Caco-2 (cell line): ENCODE measurements at regions not wholly inside any gene's neighbourhood (a gene's known extent, or its start where the extent isn't known, plus 50 kb on each side); places are given as distances from the start of the nearest gene placed in this dataset.

ENCODE experiments used
- BruUV-seq: library from RNA; stranded (reverse); fragments of 400-500 nt; replicated peaks from 2 replicates; lab custom pipeline; 2021; lab: Mats Ljungman, UMichigan
- CTCF ChIA-PET: fragments of 300-600 bp; sonication (Branson Sonifier 250); formaldehyde crosslinking; loops from one replicate; lab custom pipeline; 2022; ENCODE audit warnings: antibody characterized with exemption; lab: Charles Lee
- POLR2A ChIA-PET: fragments of 300-600 bp; sonication (Branson Sonifier 250); formaldehyde crosslinking; loops from one replicate; lab custom pipeline; 2022; ENCODE audit warnings: antibody characterized with exemption; lab: Charles Lee
- DNase-seq, 2 experiments: peaks; one replicate each; pipeline versions ENCODE4 v3.0.0 to v3.0.0-alpha.2; 2020 to 2022
- H3K27me3 ChIP-seq: replicated peaks from 2 replicates; pipeline ENCODE4 v1.6.0; 2011; ENCODE audit warnings: low read length; ENCODE audit not compliant: control insufficient read depth, insufficient read depth
- H3K36me3 ChIP-seq: 2 replicates; pipeline ENCODE4 v1.5.1; 2011; ENCODE audit warnings: low read length; ENCODE audit not compliant: control insufficient read depth, insufficient read depth
- H3K4me1 ChIP-seq: fragments of 250-450 bp; sonication (Bioruptor Pico); 2 replicates; pipeline ENCODE4 v1.5.1; 2020; ENCODE audit warnings: mild to moderate bottlenecking
- H3K4me3 ChIP-seq: 2 replicates; pipeline ENCODE4 v1.5.1; 2011; ENCODE audit warnings: low read depth, mild to moderate bottlenecking, control low read depth, low read length
- H3K9me3 ChIP-seq: fragments of 250-450 bp; sonication (Bioruptor Pico); 2 replicates; pipeline ENCODE4 v1.5.1; 2020; ENCODE audit warnings: mild to moderate bottlenecking, moderate library complexity
- H3K27ac Mint-ChIP-seq: one replicate; pipeline ENCODE4 v1.8.0; 2022; ENCODE audit warnings: mixed read lengths; ENCODE audit not compliant: unreplicated experiment
- H3K27me3 Mint-ChIP-seq: one replicate; pipeline ENCODE4 v1.8.0; 2022; ENCODE audit warnings: mixed read lengths; ENCODE audit not compliant: insufficient read depth, unreplicated experiment
- H3K36me3 Mint-ChIP-seq: one replicate; pipeline ENCODE4 v1.8.0; 2022; ENCODE audit warnings: mild to moderate bottlenecking, mixed read lengths; ENCODE audit not compliant: insufficient read depth, unreplicated experiment
- H3K4me1 Mint-ChIP-seq: one replicate; pipeline ENCODE4 v1.8.0; 2022; ENCODE audit warnings: low read depth, mixed read lengths; ENCODE audit not compliant: unreplicated experiment
- H3K4me3 Mint-ChIP-seq: one replicate; pipeline ENCODE4 v1.8.0; 2022; ENCODE audit warnings: mild to moderate bottlenecking, moderate library complexity, mixed read lengths; ENCODE audit not compliant: unreplicated experiment
- H3K9me3 Mint-ChIP-seq: one replicate; pipeline ENCODE4 v1.8.0; 2022; ENCODE audit warnings: mixed read lengths; ENCODE audit not compliant: unreplicated experiment
- CTCF ChIP-seq, 2 experiments: fragments of 200-600 bp in 1 of 2; IDR thresholded peaks; 1 replicate in 1 of 2; 2 replicates in 1 of 2; pipeline versions ENCODE4 v1.5.1 to v1.8.0; 2011 to 2022; ENCODE audit warnings: antibody characterized with exemption in 1 of 2, control low read depth in 1 of 2, inconsistent platforms in 1 of 2, low read depth in 1 of 2, low read length in 1 of 2, mild to moderate bottlenecking in 1 of 2, moderate library complexity in 1 of 2; ENCODE audit not compliant: insufficient read depth in 1 of 2, severe bottlenecking in 1 of 2, unreplicated experiment in 1 of 2
- intact Hi-C: fragments of 100-400 bp; cut with micrococcal nuclease; formaldehyde crosslinking; loops from one replicate; pipeline ENCODE4 v1.10.0; 2022; ENCODE audit not compliant: unreplicated experiment

- Mint-ChIP-seq H3K4me1 (no peaks in the 10 kb centered on the region), H3K36me3 (no peaks in the 10 kb centered on the region), H3K9me3 (no peaks in the 10 kb centered on the region), H3K27ac (no peak overlapping the region), H3K4me3 (no peak overlapping the region), H3K27me3 (no peaks in the 10 kb centered on the region)
- TF ChIP-seq CTCF (IDR thresholded peaks at IDR 0.05; ENCODE audit: insufficient read depth in 1 of 2, low read depth in 1 of 2, low read length in 1 of 2, severe bottlenecking in 1 of 2, unreplicated experiment in 1 of 2): no peak
- intact Hi-C loops: no loop called here
- Histone ChIP-seq H3K9me3 (no peaks in the 10 kb centered on the region), H3K4me3 (no peak overlapping the region), H3K36me3 (no peaks in the 10 kb centered on the region), H3K27me3 (no peaks in the 10 kb centered on the region), H3K4me1 (no peaks in the 10 kb centered on the region)
- ChIA-PET POLR2A (no interaction called here), CTCF (no interaction called here)
- no TSS peak for BruUV-seq
- DNase-seq: no peak
Measured at GRCh38 chr9:13431692-13432091, 152.2 kb upstream of the MPDZ start.

- no TSS peak for BruUV-seq
- no peak overlapping the region for H3K27ac Mint-ChIP-seq
- H3K27me3 Mint-ChIP-seq: no peaks in the 10 kb centered on the region
- POLR2A ChIA-PET: no interaction called here
- Histone ChIP-seq H3K27me3 (no peaks in the 10 kb centered on the region), H3K36me3 (no peaks in the 10 kb centered on the region), H3K4me3 (no peak overlapping the region), H3K9me3 (no peaks in the 10 kb centered on the region), H3K4me1 (no peaks in the 10 kb centered on the region)
- H3K4me1 Mint-ChIP-seq: no peaks in the 10 kb centered on the region
- intact Hi-C loops: no loop called here
- H3K36me3 Mint-ChIP-seq: no peaks in the 10 kb centered on the region
- no peak overlapping the region for H3K4me3 Mint-ChIP-seq
- CTCF ChIA-PET: no interaction called here
- no peak for DNase-seq
- H3K9me3 Mint-ChIP-seq: no peaks in the 10 kb centered on the region
- TF ChIP-seq CTCF (IDR thresholded peaks at IDR 0.05; ENCODE audit: insufficient read depth in 1 of 2, low read depth in 1 of 2, low read length in 1 of 2, severe bottlenecking in 1 of 2, unreplicated experiment in 1 of 2): no peak
Measured at GRCh38 chr9:13431222-13431536, 151.7 kb upstream of the MPDZ start.

- Mint-ChIP-seq H3K27me3 (no peaks in the 10 kb centered on the region), H3K36me3 (no peaks in the 10 kb centered on the region), H3K4me1 (no peaks in the 10 kb centered on the region), H3K4me3 (no peak overlapping the region), H3K9me3 (no peaks in the 10 kb centered on the region), H3K27ac (no peak overlapping the region)
- no peaks in the 10 kb centered on the region for H3K27me3 ChIP-seq
- H3K4me3 ChIP-seq: no peak overlapping the region
- POLR2A ChIA-PET: no interaction called here
- CTCF ChIA-PET: no interaction called here
- no TSS peak for BruUV-seq
- no peaks in the 10 kb centered on the region for H3K4me1 ChIP-seq
- no peak for TF ChIP-seq CTCF (IDR thresholded peaks at IDR 0.05; ENCODE audit: insufficient read depth in 1 of 2, low read depth in 1 of 2, low read length in 1 of 2, severe bottlenecking in 1 of 2, unreplicated experiment in 1 of 2)
- H3K9me3 ChIP-seq: no peaks in the 10 kb centered on the region
- intact Hi-C loops: no loop called here
- no peaks in the 10 kb centered on the region for H3K36me3 ChIP-seq
- no peak for DNase-seq
Measured at GRCh38 chr9:13430368-13431221, 151.1 kb upstream of the MPDZ start.
